H1 (cell line): ENCODE measurements at regions not wholly inside any gene's neighbourhood (a gene's known extent, or its start where the extent isn't known, plus 50 kb on each side); places are given as distances from the start of the nearest gene placed in this dataset.

Experiments
- CTCF ChIA-PET: fragments of 300-600 bp; sonication (Branson Sonifier 250); formaldehyde crosslinking; loops from one replicate; lab custom pipeline; 2021; ENCODE audit not compliant: partially characterized antibody; lab: Charles Lee
- POLR2A ChIA-PET: fragments of 300-600 bp; sonication (Branson Sonifier 250); formaldehyde crosslinking; loops from one replicate; lab custom pipeline; 2021; ENCODE audit warnings: inconsistent platforms; ENCODE audit not compliant: partially characterized antibody; lab: Charles Lee
- DNase-seq, 2 experiments: peaks; one replicate each; pipeline versions ENCODE4 v3.0.0 to v3.0.0-alpha.2; 2010 to 2022; ENCODE audit warnings: low spot score in 2 of 2, low read depth in 1 of 2, mixed read lengths in 1 of 2
- FAIRE-seq: peaks from 2 replicates; lab custom pipeline; 2011; peaks lifted over from hg19 to GRCh38; lab: Jason Lieb, UNC
- H2AFZ ChIP-seq: 2 replicates; pipeline ENCODE4 v1.8.1; 2012; ENCODE audit warnings: low read length, inconsistent platforms
- H2AK5ac ChIP-seq: 2 replicates; pipeline ENCODE4 v1.6.1; 2013; ENCODE audit warnings: low read depth, low read length
- H2BK120ac ChIP-seq: replicated peaks from 2 replicates; pipeline ENCODE3; 2013; ENCODE audit warnings: low read depth, low read length, inconsistent platforms
- H2BK12ac ChIP-seq: 2 replicates; pipeline ENCODE4 v1.6.1; 2013; ENCODE audit warnings: low read depth, low read length
- H2BK15ac ChIP-seq: 2 replicates; pipeline ENCODE4 v1.6.1; 2013; ENCODE audit warnings: low read length
- H2BK20ac ChIP-seq: 2 replicates; pipeline ENCODE4 v1.6.1; 2013; ENCODE audit warnings: low read length
- H2BK5ac ChIP-seq: 2 replicates; pipeline ENCODE4 v1.6.1; 2013; ENCODE audit warnings: low read depth, low read length
- H3K14ac ChIP-seq: 2 replicates; pipeline ENCODE4 v1.6.1; 2013; ENCODE audit warnings: inconsistent platforms; ENCODE audit not compliant: insufficient read length
- H3K18ac ChIP-seq: 2 replicates; pipeline ENCODE4 v1.6.1; 2013; ENCODE audit warnings: low read length; ENCODE audit errors: extremely low read depth
- H3K23ac ChIP-seq: 2 replicates; pipeline ENCODE4 v1.6.1; 2013; ENCODE audit warnings: inconsistent platforms; ENCODE audit not compliant: insufficient read length
- H3K23me2 ChIP-seq: 2 replicates; pipeline ENCODE4 v1.6.1; 2013; ENCODE audit warnings: low read depth, low read length
- H3K27ac ChIP-seq: 2 replicates; pipeline ENCODE4 v1.6.1; 2011; ENCODE audit warnings: low read depth, low read length, inconsistent platforms
- H3K27me3 ChIP-seq, 4 experiments: replicated peaks in 1 of 4; 1 replicate in 1 of 4; 2 replicates in 3 of 4; pipeline versions ENCODE4 v1.6.1 to v1.8.1; 2011 to 2013; ENCODE audit warnings: low read length in 3 of 4, mild to moderate bottlenecking in 3 of 4, inconsistent platforms in 2 of 4, mixed read lengths in 2 of 4, moderate library complexity in 1 of 4; ENCODE audit not compliant: control insufficient read depth in 3 of 4, insufficient read depth in 3 of 4; ENCODE audit errors: extremely low read depth in 1 of 4
- H3K36me3 ChIP-seq, 4 experiments: 2 replicates each; pipeline versions ENCODE4 v1.6.1 to v1.8.1; 2011 to 2013; ENCODE audit warnings: mild to moderate bottlenecking in 4 of 4, low read length in 3 of 4, moderate library complexity in 2 of 4, control low read depth in 1 of 4, inconsistent platforms in 1 of 4; ENCODE audit not compliant: insufficient read depth in 4 of 4, control insufficient read depth in 2 of 4
- H3K4ac ChIP-seq: replicated peaks from 2 replicates; pipeline ENCODE3; 2013; ENCODE audit warnings: low read length, low read depth, mixed read lengths, inconsistent platforms; ENCODE audit not compliant: insufficient read length
- H3K4me1 ChIP-seq, 4 experiments: replicated peaks in 1 of 4; 1 replicate in 1 of 4; 2 replicates in 3 of 4; pipeline versions ENCODE4 v1.6.1 to v1.8.1; 2011 to 2013; ENCODE audit warnings: low read length in 3 of 4, inconsistent platforms in 2 of 4, mixed read lengths in 1 of 4; ENCODE audit not compliant: insufficient read depth in 4 of 4, control insufficient read depth in 3 of 4
- H3K4me2 ChIP-seq, 2 experiments: 2 replicates each; pipeline versions ENCODE4 v1.6.1 to v1.8.1; 2011 to 2013; ENCODE audit warnings: low read depth in 2 of 2, low read length in 2 of 2, control low read depth in 1 of 2, inconsistent platforms in 1 of 2, mild to moderate bottlenecking in 1 of 2; ENCODE audit not compliant: insufficient read depth in 1 of 2
- H3K4me3 ChIP-seq, 4 experiments: fragments of 200-600, 300-600 bp in 1 of 4; sonication (generic), shearing (Covaris generic), sonication (Bioruptor Twin) in 1 of 4; 2 replicates each; pipeline versions ENCODE4 v1.5.1 to v1.8.1; 2011 to 2016; ENCODE audit warnings: low read length in 4 of 4, low read depth in 3 of 4, control low read depth in 2 of 4, inconsistent platforms in 2 of 4, mild to moderate bottlenecking in 2 of 4, mixed read lengths in 1 of 4, moderate library complexity in 1 of 4; ENCODE audit not compliant: insufficient read depth in 2 of 4; ENCODE audit errors: extremely low read depth in 1 of 4
- H3K56ac ChIP-seq: replicated peaks from 2 replicates; pipeline ENCODE3; 2013; ENCODE audit warnings: low read depth, mild to moderate bottlenecking, mixed read lengths, low read length, inconsistent platforms; ENCODE audit not compliant: insufficient read length
- H3K79me1 ChIP-seq: 2 replicates; pipeline ENCODE4 v1.6.1; 2013; ENCODE audit warnings: low read depth, low read length, control low read depth
- H3K79me2 ChIP-seq, 2 experiments: 2 replicates each; pipeline versions ENCODE4 v1.6.1 to v1.8.1; 2012 to 2013; ENCODE audit warnings: low read length in 2 of 2, mild to moderate bottlenecking in 2 of 2, inconsistent platforms in 1 of 2; ENCODE audit not compliant: insufficient read depth in 2 of 2, control insufficient read depth in 1 of 2
- H3K9ac ChIP-seq, 4 experiments: replicated peaks in 1 of 4; 1 replicate in 1 of 4; 2 replicates in 3 of 4; pipeline versions ENCODE4 v1.6.1 to v1.8.1; 2011 to 2013; ENCODE audit warnings: low read depth in 3 of 4, low read length in 3 of 4, control low read depth in 2 of 4, mild to moderate bottlenecking in 2 of 4, moderate library complexity in 2 of 4, inconsistent platforms in 1 of 4; ENCODE audit errors: extremely low read depth in 1 of 4
- H3K9me3 ChIP-seq, 2 experiments: 2 replicates each; pipeline versions ENCODE4 v1.6.1 to v1.8.1; 2012 to 2013; ENCODE audit warnings: mild to moderate bottlenecking in 2 of 2, moderate library complexity in 2 of 2, control low read depth in 1 of 2, inconsistent platforms in 1 of 2, low read depth in 1 of 2, low read length in 1 of 2, mixed read lengths in 1 of 2; ENCODE audit not compliant: insufficient read depth in 2 of 2
- H4K20me1 ChIP-seq, 2 experiments: replicated peaks in 1 of 2; 2 replicates each; pipeline versions ENCODE3 to v1.8.1; 2011 to 2013; ENCODE audit warnings: inconsistent platforms in 2 of 2, low read length in 2 of 2, mild to moderate bottlenecking in 1 of 2; ENCODE audit not compliant: insufficient read depth in 2 of 2, control insufficient read depth in 1 of 2
- H4K5ac ChIP-seq: 2 replicates; pipeline ENCODE4 v1.6.1; 2013; ENCODE audit warnings: low read length, low read depth, mixed read lengths, inconsistent platforms; ENCODE audit not compliant: insufficient read length
- H4K8ac ChIP-seq: 2 replicates; pipeline ENCODE4 v1.8.0; 2013; ENCODE audit warnings: mild to moderate bottlenecking, moderate library complexity, low read length, inconsistent platforms; ENCODE audit not compliant: insufficient read depth; ENCODE audit errors: extremely low read depth
- H4K91ac ChIP-seq: replicated peaks from 2 replicates; pipeline ENCODE3; 2013; ENCODE audit warnings: low read length, mixed read lengths, inconsistent platforms; ENCODE audit not compliant: insufficient read length
- GABPA ChIP-seq: IDR thresholded peaks from 2 replicates; pipeline ENCODE4 v1.6.1; 2011; ENCODE audit warnings: mild to moderate bottlenecking, low read length, moderate library complexity, borderline replicate concordance; ENCODE audit not compliant: insufficient read depth
- NRF1 ChIP-seq: IDR thresholded peaks from 2 replicates; pipeline ENCODE4 v1.6.1; 2011; ENCODE audit warnings: mild to moderate bottlenecking, low read depth, low read length, improper control_type of control experiment
- RNF2 ChIP-seq: fragments of 200-900, 300-1000 bp; sonication (generic); IDR thresholded peaks from 2 replicates; pipeline ENCODE4 v1.7.1; 2016; ENCODE audit warnings: borderline replicate concordance, low read depth, mild to moderate bottlenecking, antibody characterized with exemption, low read length; ENCODE audit not compliant: poor library complexity, severe bottlenecking; ENCODE audit errors: missing control alignments
- RXRA ChIP-seq: IDR thresholded peaks from 2 replicates; pipeline ENCODE4 v1.6.1; 2011; ENCODE audit warnings: low read depth, mild to moderate bottlenecking, low read length, moderate library complexity; ENCODE audit not compliant: insufficient read depth
- SP4 ChIP-seq: IDR thresholded peaks from 2 replicates; pipeline ENCODE4 v1.6.1; 2012; ENCODE audit warnings: low read length, inconsistent platforms
- TBP ChIP-seq: IDR thresholded peaks from 2 replicates; pipeline ENCODE4 v1.6.1; 2011; ENCODE audit warnings: low read depth, low read length, improper control_type of control experiment
- ZNF274 ChIP-seq: IDR thresholded peaks from 2 replicates; pipeline ENCODE4 v1.7.0; 2012; ENCODE audit warnings: low read length, borderline replicate concordance; ENCODE audit errors: extremely low read depth
- WGBS, 2 experiments: shearing (Covaris generic) in 1 of 2; methylation state at CpG; one replicate each; pipeline versions ENCODE4 v1.1.6 to v1.1.7; 2013 to 2015; ENCODE audit warnings: low lambda C conversion rate in 2 of 2, mixed read lengths in 2 of 2, inconsistent platforms in 1 of 2, low coverage in 1 of 2, missing lambda C conversion rate in 1 of 2; ENCODE audit not compliant: insufficient replicate concordance in 2 of 2, insufficient coverage in 1 of 2, insufficient read length in 1 of 2; ENCODE audit errors: extremely low coverage in 1 of 2, missing lambda C conversion rate in 1 of 2; 5-methylcytosine and 5-hydroxymethylcytosine counted together

- WGBS, 2 experiments, result 76% methylated on average over 2 of the region's 2 CpGs; no CpG with 5 or more reads in 1 of the 2 experiments
These were observed 117.0 kb downstream of the PTCSC3 start for GRCh38 chr14:36059531-36059930.

More at GRCh38 chr14:36059531-36059930, 117.0 kb downstream of the PTCSC3 start:
- DNase-seq (no peak), FAIRE-seq (no peak)
- Histone ChIP-seq H4K5ac (no peak overlapping the region), H3K27ac (no peak overlapping the region), H4K8ac (no peak overlapping the region), H2BK5ac (no peak overlapping the region), H3K23ac (no peak overlapping the region), H4K91ac (no peak overlapping the region), H2AK5ac (no peak overlapping the region), H3K9ac (no peak overlapping the region), H3K9me3 (no peaks in the 10 kb centered on the region), H3K56ac (no peak overlapping the region), H3K4me1 (peaks cover 0 to 2% (median 0%) of the 10 kb centered on the region in 4 experiments; a peak in 1 of 7 replicates), H2BK20ac (no peak overlapping the region), H2AFZ (no peak overlapping the region), H3K4me3 (no peak overlapping the region), H3K79me1 (no peaks in the 10 kb centered on the region), H3K4me2 (no peak overlapping the region), H3K27me3 (no peaks in the 10 kb centered on the region), H3K36me3 (no peaks in the 10 kb centered on the region), H3K23me2 (no peaks in the 10 kb centered on the region; the same call in 1 of the 2 replicates), H3K18ac (no peak overlapping the region), H3K14ac (no peak overlapping the region), H2BK120ac (no peak overlapping the region), H3K4ac (no peak overlapping the region), H3K79me2 (no peaks in the 10 kb centered on the region), H2BK15ac (0 out of 2 replicates have a peak overlapping the region, but pooled peaks have one; percentile 19), H2BK12ac (no peak overlapping the region), H4K20me1 (no peaks in the 10 kb centered on the region)
- no peak for TF ChIP-seq TBP
- no peak for TF ChIP-seq GABPA
- no peak for TF ChIP-seq SP4
- TF ChIP-seq RNF2, result no peak
- TF ChIP-seq RXRA, result no peak
- TF ChIP-seq ZNF274, result no peak
- TF ChIP-seq NRF1, result no peak
- ChIA-PET POLR2A (no interaction called here), CTCF (interaction anchor here (1.0 kb wide), 1 partner anchor 11 kb away, joined by 4 read pairs; no protein-coding TSS in a partner anchor)
